ENCODE measurements at regions not wholly inside any gene's neighbourhood (a gene's known extent, or its start where the extent isn't known, plus 50 kb on each side); places are given as distances from the start of the nearest gene placed in this dataset.
A peak's percentile ranks its signal among the peaks of the same experiment; 100 is the strongest.

DNA sequence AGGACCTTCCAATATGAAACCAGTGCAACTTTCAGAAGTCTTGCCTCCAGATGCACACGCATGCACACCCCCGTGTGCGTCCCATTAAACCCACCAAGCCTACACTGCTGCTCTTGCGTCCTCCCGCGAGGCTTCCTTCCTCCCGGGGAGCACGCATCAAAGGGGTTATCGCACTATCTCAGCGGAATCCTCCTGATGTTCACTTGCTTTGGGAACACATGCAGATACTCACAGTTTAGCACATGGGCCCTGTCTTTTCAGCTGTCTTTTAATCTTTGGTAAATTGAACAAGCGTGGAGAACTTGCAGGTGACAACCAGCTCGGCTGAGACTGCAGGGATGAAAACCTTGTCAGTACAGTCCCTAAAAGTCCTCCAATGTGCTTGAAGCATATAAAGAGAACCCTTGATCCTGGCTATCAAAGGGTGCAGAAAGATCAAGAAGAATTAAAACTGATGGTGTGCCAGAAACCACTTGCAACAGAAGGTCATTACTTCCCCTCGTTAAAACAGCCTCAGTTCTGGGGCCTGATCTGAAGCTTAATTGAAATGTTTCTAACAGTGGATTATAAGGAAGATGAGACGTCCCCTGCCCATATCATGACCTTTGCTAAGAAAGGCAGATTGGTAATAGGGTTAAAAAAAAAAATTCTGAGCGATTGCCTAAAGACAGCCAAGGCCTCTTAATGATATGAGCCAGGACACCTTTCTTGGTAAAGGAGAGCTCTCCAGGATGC lies 149.4 kb upstream of the LMO4 start:
- H3K36me3 Mint-ChIP-seq (ENCODE audit: low read depth): no peaks in the 10 kb centered on the region
- peaks cover 70% of the 10 kb centered on the region for H3K4me1 Mint-ChIP-seq
- peaks cover 12% of the 10 kb centered on the region for H3K9me3 Mint-ChIP-seq
- TF ChIP-seq, protein P1, sequence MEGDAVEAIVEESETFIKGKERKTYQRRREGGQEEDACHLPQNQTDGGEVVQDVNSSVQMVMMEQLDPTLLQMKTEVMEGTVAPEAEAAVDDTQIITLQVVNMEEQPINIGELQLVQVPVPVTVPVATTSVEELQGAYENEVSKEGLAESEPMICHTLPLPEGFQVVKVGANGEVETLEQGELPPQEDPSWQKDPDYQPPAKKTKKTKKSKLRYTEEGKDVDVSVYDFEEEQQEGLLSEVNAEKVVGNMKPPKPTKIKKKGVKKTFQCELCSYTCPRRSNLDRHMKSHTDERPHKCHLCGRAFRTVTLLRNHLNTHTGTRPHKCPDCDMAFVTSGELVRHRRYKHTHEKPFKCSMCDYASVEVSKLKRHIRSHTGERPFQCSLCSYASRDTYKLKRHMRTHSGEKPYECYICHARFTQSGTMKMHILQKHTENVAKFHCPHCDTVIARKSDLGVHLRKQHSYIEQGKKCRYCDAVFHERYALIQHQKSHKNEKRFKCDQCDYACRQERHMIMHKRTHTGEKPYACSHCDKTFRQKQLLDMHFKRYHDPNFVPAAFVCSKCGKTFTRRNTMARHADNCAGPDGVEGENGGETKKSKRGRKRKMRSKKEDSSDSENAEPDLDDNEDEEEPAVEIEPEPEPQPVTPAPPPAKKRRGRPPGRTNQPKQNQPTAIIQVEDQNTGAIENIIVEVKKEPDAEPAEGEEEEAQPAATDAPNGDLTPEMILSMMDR (IDR thresholded peaks at IDR 0.05): no peak
- H3K27ac Mint-ChIP-seq: no peak overlapping the region
- DNase-seq: no peak
- no peaks in the 10 kb centered on the region for H3K27me3 Mint-ChIP-seq (ENCODE audit: low read depth, poor library complexity)
- no peak overlapping the region for H3K4me3 Mint-ChIP-seq

- H3K9me3 Mint-ChIP-seq: peaks cover 14% of the 10 kb centered on the region
- no peaks in the 10 kb centered on the region for H3K27me3 Mint-ChIP-seq (ENCODE audit: low read depth, poor library complexity)
- H3K4me1 Mint-ChIP-seq: peaks cover 65% of the 10 kb centered on the region
- TF ChIP-seq, protein P1 (IDR thresholded peaks at IDR 0.05): no peak
- H3K4me3 Mint-ChIP-seq: no peak overlapping the region
- H3K27ac Mint-ChIP-seq: no peak overlapping the region
- DNase-seq: no peak
- H3K36me3 Mint-ChIP-seq (ENCODE audit: low read depth): no peaks in the 10 kb centered on the region
Measured at GRCh38 chr1:87179851-87180519, 148.7 kb upstream of the LMO4 start.

GRCh38 chr1:87180682-87181081 lies 148.0 kb upstream of the LMO4 start:
- TF ChIP-seq, protein P1 (IDR thresholded peaks at IDR 0.05): no peak
- H3K27me3 Mint-ChIP-seq (ENCODE audit: low read depth, poor library complexity): peaks cover 1% of the 10 kb centered on the region
- H3K4me3 Mint-ChIP-seq: no peak overlapping the region
- no peak overlapping the region for H3K27ac Mint-ChIP-seq
- H3K36me3 Mint-ChIP-seq (ENCODE audit: low read depth): no peaks in the 10 kb centered on the region
- no peak for DNase-seq
- peaks cover 16% of the 10 kb centered on the region for H3K9me3 Mint-ChIP-seq
- peaks cover 61% of the 10 kb centered on the region for H3K4me1 Mint-ChIP-seq

GRCh38 chr1:87182611-87183010 lies 146.1 kb upstream of the LMO4 start:
- peaks cover 16% of the 10 kb centered on the region for H3K9me3 Mint-ChIP-seq
- H3K27me3 Mint-ChIP-seq (ENCODE audit: low read depth, poor library complexity): peaks cover 3% of the 10 kb centered on the region
- no peak for DNase-seq
- H3K27ac Mint-ChIP-seq: peak overlapping the region; percentile 79
- H3K4me1 Mint-ChIP-seq: peaks cover 45% of the 10 kb centered on the region
- TF ChIP-seq, protein P1 (IDR thresholded peaks at IDR 0.05): no peak
- H3K36me3 Mint-ChIP-seq (ENCODE audit: low read depth): no peaks in the 10 kb centered on the region
- peak overlapping the region; percentile 36 for H3K4me3 Mint-ChIP-seq

- DNase-seq: no peak
- H3K27me3 Mint-ChIP-seq (ENCODE audit: low read depth, poor library complexity): peaks cover 3% of the 10 kb centered on the region
- TF ChIP-seq, protein P1 (IDR thresholded peaks at IDR 0.05): no peak
- H3K36me3 Mint-ChIP-seq (ENCODE audit: low read depth): no peaks in the 10 kb centered on the region
- no peak overlapping the region for H3K27ac Mint-ChIP-seq
- peaks cover 28% of the 10 kb centered on the region for H3K4me1 Mint-ChIP-seq
- peaks cover 16% of the 10 kb centered on the region for H3K9me3 Mint-ChIP-seq
- no peak overlapping the region for H3K4me3 Mint-ChIP-seq
Measured at GRCh38 chr1:87185077-87185476, 143.6 kb upstream of the LMO4 start.
